Vagina (tissue), 2 donors: ENCODE measurements at regions not wholly inside any gene's neighbourhood (a gene's known extent, or its start where the extent isn't known, plus 50 kb on each side); places are given as distances from the start of the nearest gene placed in this dataset.

ENCODE experiments used
- CTCF ChIP-seq, 3 experiments: fragments of 450-650 bp in 2 of 3; fragments of 200-600 bp in 1 of 3; sonication (generic) in 1 of 3; IDR thresholded peaks; one replicate each; pipeline ENCODE4 v1.5.1; 2017 to 2019; ENCODE audit warnings: antibody characterized with exemption in 3 of 3, mild to moderate bottlenecking in 2 of 3, moderate library complexity in 2 of 3
- POLR2AphosphoS5 ChIP-seq, 2 donors: sonication (generic); formaldehyde crosslinking; IDR thresholded peaks; one replicate each; pipeline ENCODE4 v1.9.0; 2017; ENCODE audit warnings: antibody characterized with exemption in 2 of 2, mild to moderate bottlenecking in 2 of 2, low read depth in 1 of 2; ENCODE audit not compliant: insufficient read depth in 1 of 2

DNA sequence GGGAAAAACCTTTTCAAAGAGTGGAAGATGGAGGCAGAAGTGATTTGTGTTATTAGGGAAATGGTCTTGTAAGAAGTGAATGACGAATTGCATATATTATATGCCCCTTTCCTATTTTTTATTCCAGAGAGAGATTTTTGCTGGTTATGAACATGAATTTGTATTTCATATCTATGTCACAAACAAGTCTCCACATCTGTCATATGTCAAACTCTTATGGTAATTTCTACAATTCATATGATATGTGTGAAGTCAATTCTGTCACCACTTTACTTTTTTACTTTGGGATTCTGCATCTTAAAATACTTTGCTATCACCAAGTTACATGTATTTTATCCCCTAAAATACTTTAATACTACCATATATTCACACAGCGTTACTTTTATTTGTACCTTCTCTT lies 594.2 kb upstream of the ARPP21 start:
- TF ChIP-seq CTCF (IDR thresholded peaks at IDR 0.05) (no peak), POLR2AphosphoS5 (IDR thresholded peaks at IDR 0.05; ENCODE audit: insufficient read depth in 1 of 2, low read depth in 1 of 2) (no peak)
